Tibial nerve (tissue), 4 donors: ENCODE measurements at regions not wholly inside any gene's neighbourhood (a gene's known extent, or its start where the extent isn't known, plus 50 kb on each side); places are given as distances from the start of the nearest gene placed in this dataset.

Source experiments
- EP300 ChIP-seq, 2 donors: sonication (generic); formaldehyde crosslinking; IDR thresholded peaks; one replicate each; pipeline ENCODE4 v1.6.1; 2017; ENCODE audit warnings: antibody characterized with exemption in 2 of 2, mild to moderate bottlenecking in 1 of 2
- POLR2A ChIP-seq, 2 donors: fragments of 450-650 bp; IDR thresholded peaks; one replicate each; pipeline ENCODE4 v1.6.1; 2017; ENCODE audit warnings: antibody characterized with exemption in 2 of 2, mild to moderate bottlenecking in 2 of 2, moderate library complexity in 2 of 2
- TF ChIP-seq, protein P1 (sequence below), 5 experiments: fragments of 200-600 bp in 3 of 5; fragments of 450-650 bp in 2 of 5; sonication (generic) in 3 of 5; IDR thresholded peaks; one replicate each; pipeline ENCODE4 v1.5.1; 2016 to 2019; ENCODE audit warnings: antibody characterized with exemption in 5 of 5, mild to moderate bottlenecking in 3 of 5, moderate library complexity in 2 of 5

DNA sequence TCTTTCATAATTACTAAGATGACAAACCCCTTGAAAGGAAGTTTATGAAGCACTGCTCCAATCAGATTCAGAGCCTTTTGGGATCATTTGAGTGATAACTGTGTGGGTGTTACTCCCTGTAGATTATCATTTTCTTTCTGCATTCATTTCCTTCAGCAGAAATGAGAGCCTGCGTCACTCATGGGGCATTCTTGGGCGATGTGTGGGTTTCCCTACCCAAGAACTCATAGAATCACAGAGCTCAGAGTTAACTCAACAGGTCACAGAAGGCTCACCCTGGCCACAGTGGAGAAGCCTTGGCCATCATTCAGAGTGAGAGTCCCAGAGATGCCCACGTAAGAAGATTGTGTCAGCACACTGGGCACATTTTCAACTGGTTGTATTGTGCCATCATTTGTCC, 401.9 kb downstream of the TLE4 start:
- TF ChIP-seq POLR2A (IDR thresholded peaks at IDR 0.05), result no peak
- TF ChIP-seq, protein P1, sequence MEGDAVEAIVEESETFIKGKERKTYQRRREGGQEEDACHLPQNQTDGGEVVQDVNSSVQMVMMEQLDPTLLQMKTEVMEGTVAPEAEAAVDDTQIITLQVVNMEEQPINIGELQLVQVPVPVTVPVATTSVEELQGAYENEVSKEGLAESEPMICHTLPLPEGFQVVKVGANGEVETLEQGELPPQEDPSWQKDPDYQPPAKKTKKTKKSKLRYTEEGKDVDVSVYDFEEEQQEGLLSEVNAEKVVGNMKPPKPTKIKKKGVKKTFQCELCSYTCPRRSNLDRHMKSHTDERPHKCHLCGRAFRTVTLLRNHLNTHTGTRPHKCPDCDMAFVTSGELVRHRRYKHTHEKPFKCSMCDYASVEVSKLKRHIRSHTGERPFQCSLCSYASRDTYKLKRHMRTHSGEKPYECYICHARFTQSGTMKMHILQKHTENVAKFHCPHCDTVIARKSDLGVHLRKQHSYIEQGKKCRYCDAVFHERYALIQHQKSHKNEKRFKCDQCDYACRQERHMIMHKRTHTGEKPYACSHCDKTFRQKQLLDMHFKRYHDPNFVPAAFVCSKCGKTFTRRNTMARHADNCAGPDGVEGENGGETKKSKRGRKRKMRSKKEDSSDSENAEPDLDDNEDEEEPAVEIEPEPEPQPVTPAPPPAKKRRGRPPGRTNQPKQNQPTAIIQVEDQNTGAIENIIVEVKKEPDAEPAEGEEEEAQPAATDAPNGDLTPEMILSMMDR (IDR thresholded peaks at IDR 0.05), result no peak
- TF ChIP-seq EP300 (IDR thresholded peaks at IDR 0.05), result no peak
